Islet precursor cell (in vitro differentiated cells): ENCODE measurements at regions not wholly inside any gene's neighbourhood (a gene's known extent, or its start where the extent isn't known, plus 50 kb on each side); places are given as distances from the start of the nearest gene placed in this dataset.

Experiments used
- DNase-seq: peaks from one replicate; pipeline ENCODE4 v3.0.0-alpha.2; 2018

GRCh38 chrX:139287155-139287924, 243.2 kb upstream of the F9 start:
- no peak for DNase-seq

GRCh38 chrX:139286342-139286741, 244.2 kb upstream of the F9 start:
- DNase-seq: no peak

GRCh38 chrX:139267851-139268250, 262.7 kb upstream of the F9 start:
- no peak for DNase-seq

- DNase-seq: no peak
These were observed 284.2 kb upstream of the F9 start for GRCh38 chrX:139246295-139246694.

GRCh38 chrX:139237141-139237540, 293.4 kb upstream of the F9 start:
- no peak for DNase-seq

DNA sequence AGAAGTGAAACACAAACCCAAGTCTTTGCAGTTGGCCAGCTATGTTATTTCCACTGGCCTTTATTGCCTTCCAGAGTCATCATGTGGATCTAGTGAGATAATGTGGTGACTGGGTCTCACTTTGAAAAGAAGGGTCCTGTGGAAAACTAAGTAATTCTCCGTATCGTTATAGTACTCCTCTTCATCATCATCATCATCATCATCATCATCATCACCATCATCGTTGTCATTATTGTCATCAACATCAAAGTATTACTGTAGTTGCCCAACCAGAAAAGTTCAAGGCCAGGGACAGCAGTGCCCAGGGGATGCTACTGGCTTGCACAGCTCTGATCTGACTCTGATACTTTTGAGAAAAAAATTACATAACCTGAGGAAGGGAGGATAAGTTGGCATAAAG, 295.6 kb upstream of the F9 start:
- no peak for DNase-seq

DNA sequence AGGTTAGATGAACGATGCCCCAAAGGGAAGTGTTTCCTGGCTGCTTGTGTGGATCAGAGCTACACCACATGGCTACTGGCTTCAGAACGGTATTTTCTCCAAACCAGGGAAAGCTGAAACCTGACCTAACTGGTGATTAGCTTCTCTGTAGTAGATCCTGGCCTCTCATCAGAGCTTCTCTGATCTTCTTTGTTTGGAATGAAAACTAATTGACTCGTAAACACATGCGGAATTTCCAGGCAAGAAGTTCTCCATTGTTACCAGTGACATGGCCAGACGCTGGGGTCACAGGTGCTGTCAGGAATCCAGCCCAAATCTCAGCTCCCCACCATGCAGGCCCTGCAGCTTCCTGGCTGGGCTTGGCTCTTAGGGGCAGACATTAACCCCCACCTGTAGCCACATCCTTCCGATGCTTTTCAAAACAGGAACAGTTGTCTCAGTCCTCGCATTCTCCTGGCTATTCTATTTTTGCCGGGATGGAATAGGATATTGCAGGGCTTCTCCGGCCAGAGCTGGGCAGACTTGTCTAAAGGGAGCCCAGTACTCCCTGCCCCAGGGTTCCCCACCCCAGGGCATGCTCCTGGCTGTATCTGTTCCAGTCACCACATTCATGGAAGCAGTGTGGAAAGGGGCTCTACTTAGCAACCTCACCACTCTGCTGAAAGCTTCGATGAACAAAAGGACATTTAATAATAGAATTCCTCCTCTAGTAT, 305.4 kb upstream of the F9 start:
- peak; percentile 83 for DNase-seq

GRCh38 chrX:139222511-139223200, 307.9 kb upstream of the F9 start:
- DNase-seq: no peak

DNA sequence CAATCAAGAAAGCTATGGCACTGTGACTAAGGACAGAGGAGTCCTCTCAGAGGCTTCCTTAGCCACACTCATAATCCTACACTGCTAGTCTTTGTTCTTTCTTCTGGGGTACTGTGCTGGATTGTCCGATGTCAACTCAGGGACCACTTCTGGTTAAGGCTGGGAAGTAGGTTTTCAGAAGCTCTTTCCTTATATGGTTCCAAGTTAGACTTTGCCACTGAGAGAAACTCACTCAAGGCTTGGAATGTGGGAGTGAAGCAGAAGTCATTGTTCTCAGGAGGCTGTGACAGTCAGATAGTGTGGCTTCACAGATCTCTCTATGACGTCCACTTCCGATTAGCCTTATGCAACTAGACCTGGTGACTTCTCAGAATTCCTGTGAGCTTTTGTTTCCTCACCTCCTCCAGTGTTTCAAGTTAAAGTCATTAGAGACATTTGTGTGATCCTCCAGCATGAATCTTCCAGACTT, 317.3 kb upstream of the F9 start:
- DNase-seq: no peak

DNA sequence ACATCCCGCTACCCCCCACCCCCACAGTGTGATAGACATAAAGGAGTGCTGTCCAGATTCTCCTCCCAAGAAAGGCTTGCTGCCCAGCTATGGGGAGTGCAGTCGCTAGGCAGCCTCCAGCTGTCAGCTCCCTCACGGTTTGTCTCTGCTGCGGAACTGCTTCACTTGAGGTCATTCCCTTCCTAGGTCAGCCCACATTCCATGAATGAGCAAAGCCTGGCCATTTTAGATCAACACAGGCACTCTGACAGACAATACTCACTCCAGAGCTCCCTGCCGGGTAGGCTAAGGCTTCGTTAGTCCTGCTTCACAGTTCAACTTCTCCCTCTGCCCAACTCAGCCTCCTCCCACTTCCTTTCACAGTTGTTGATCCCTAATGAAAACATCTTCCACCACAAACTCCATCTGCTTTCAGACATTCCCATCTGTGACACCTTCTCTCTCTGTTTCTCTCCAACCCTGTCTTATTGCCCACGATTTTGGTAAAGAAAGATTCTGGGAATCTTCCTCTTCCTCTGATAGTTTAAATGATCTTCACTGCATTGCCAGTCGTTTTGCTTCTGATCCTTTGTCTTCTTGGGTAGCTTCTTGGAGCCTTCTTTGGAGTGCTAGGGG, 318.9 kb upstream of the F9 start:
- peak; percentile 68 for DNase-seq

GRCh38 chrX:139209342-139209741, 321.2 kb upstream of the F9 start:
- no peak for DNase-seq

DNA sequence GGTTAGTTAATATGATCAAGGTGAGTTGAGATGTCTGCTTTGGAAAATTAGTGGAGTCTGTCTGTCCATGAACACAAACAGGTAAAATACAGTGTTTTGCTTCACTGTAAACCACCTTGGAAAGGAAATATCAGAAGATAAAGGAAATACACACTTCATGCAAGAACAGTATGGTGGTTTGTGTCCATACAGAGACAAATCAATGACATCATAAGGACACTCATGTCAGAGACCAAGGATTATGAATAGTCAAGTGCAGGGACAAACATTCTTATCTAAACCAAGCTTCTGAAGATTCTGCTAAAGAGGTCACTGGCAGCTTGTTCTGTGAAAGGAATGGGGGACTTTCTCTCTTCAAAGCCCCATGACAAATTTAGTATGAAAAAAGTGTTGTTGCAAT, 322.9 kb upstream of the F9 start:
- DNase-seq: no peak

DNA sequence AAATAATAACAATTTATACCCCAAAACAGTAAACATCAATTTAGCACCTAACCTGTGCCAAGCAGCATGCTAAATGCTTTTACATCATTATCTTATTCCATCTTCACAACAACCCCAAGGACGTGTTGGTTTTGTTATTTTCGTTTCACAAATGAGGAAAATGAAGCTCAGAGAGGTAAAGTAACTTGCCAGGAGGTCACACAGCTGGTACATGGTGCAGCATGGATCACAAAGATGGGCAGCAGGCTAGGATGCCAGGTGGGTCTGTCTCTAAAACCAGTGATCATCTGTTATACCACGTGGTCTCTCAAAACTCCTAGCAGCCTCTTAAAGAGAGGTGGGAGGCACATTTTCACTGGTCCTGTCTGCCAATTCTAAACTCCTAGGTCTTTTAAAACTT, 323.6 kb upstream of the F9 start:
- DNase-seq: no peak

DNA sequence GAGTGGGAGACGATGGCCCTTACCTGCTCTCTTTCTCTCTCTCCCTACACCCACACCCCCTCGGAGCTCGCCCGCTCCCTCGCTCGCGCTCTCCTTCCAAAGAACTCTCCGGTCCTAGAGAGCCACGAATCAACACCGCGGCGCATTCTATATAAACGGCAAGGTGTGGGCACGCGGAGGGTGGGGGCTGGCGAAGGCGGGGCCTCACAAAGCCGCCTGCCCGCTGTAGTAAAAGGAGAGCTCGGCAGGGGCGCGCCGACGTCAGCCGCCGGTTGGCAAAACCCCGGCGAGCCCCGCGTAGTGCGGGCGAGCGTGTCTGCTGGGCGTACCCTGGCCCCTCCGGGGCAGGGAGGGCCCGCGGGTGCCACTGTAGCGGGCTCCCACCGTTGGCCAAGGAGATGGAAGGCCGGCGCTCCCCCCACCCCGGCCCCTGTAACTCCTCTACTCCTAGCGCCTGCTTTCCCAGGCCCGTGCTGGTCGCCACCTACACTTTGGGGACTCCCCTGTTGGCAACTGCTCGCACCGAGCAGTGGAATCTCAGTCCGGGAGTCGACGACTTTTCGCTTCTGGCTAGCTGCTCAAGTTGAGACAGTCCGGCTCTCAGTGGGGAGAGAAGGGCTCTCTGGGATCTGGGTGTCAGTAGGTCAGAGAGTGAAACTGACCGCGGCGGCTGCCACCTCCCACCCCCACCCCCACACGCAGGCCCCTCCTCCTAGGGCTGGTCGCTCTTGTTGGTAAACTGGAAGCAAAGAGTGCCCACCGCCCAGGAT, 325.5 kb upstream of the F9 start:
- DNase-seq: peak; percentile 78

GRCh38 chrX:139204571-139204897, 326.0 kb upstream of the F9 start:
- DNase-seq: no peak

DNA sequence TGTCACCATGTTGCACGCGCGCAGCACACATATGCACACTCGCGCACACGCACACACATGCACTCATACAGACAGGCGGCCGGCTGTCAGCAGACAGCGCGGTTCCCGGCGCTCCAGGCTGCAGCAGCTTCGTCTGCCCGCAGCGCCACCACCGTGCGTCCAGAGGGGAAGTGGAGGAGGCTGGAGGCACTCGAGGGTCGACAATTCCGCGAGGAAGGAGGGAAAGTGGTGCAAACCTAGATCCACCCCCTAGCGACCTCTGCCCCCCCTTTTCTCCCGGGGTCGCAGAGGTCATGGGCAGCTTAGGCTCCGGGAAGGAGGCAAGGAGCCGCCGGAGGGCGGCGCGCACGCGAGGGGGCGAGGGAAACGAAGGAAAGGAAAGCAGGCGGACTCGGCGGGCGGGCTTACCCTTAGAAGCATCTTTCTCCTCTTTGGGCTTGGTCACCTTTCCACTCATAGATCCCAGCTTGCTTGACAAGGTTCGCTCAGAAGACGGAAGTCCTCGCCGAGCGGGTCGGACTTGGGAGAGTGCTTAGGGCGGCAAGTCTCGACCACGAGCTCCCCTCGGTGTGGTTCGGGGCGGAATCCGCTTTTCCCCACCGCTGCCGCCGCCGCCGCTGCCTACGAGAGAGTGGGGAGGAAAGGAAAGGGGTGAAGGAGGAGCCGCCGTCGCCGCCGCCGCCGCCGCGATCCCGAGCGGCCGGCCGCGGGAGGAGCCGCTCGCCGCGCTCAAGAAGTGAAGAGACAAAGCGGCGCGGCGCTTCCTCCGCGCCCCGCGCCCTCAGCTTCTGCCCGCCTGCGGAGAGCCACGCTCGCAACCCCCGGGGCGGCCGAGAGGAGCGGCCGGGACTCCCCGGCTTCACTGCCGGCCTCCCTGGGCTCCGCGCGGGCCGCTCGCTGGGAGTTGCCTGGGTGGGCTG, 326.6 kb upstream of the F9 start:
- peak; percentile 64 for DNase-seq

GRCh38 chrX:139202742-139203420, 327.7 kb upstream of the F9 start:
- no peak for DNase-seq

DNA sequence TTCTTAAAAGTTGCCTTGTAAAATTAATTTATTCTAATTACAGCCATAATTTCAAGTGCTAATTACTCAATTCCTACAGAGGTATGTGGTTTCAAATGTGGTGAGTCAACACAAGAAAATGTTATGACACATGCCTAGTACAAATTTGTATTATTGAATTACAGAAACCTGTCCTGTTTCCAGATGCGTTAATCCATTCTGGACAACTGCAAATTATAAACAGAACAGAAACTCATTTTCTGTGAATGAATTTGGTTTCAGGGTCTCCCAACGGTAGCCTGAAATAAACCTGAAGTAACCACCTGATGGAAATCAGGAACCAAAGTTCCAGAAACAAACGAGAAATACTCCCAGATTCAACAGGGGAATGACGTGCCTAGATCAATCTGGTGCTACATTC, 328.6 kb upstream of the F9 start:
- DNase-seq: no peak

GRCh38 chrX:139200793-139201192, 329.7 kb upstream of the F9 start:
- no peak for DNase-seq

- no peak for DNase-seq
These were observed 330.2 kb upstream of the F9 start for GRCh38 chrX:139200346-139200745.

- no peak for DNase-seq
These were observed 330.6 kb upstream of the F9 start for GRCh38 chrX:139199933-139200332.
